NCI-H2227 (cell line): ENCODE measurements at regions not wholly inside any gene's neighbourhood (a gene's known extent, or its start where the extent isn't known, plus 50 kb on each side); places are given as distances from the start of the nearest gene placed in this dataset.
"Not testable (repeated sequence)": the region's sequence is repeated elsewhere in the genome, so short reads cannot be mapped to it uniquely, and the experiment has no call there.

ENCODE experiments used
- DNase-seq: peaks from one replicate; lab custom pipeline; 2025; ENCODE audit not compliant: unreplicated experiment; lab: John Stamatoyannopoulos, UW

DNA sequence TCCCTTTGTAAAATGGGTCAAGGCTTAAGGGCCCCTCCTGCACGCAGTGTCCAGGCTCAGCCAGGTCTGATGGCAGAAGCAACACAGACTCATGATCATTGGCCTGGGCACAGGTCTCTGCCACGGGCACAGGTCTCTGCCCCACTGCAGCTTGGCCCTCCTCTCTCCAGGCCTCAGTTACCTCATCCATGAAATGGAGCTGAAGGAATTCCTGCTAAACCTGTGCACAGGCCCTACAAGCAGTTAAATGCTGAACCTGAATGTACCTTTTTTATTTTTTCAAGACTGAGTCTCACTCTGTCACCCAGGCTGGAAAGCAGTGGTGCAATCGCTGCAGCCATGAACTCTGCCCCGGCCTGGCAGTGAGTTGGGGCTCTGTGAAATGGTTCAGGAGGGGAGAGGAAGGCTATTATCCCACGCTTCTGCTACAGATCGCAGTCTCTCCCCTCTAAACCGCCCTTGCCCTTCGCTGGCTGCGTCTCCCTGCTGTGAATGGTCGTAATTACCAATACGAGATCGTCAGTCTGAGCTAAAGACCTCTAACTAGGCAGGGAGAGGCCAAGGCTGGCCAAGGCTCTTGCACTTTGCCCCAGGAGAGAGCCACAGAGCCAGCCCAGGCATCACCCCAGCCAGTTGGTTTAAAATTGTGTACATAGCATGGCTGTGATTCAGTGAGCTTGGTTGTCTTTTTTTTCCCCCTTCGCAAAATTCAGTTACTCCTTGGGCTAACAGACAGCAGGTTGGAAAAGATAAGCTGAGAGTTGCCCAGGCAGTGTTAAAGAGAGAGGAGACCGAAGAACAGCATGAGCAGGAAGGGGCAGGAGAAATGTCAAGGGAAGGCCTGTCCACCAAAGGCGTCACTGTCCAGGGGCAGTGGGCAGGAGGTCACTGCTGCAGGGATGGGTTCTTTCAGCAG lies 93.0 kb upstream of the KCTD7 start:
- DNase-seq: peak; percentile 49

- DNase-seq: no peak
Measured at GRCh38 chr7:66537380-66537779, 91.3 kb upstream of the KCTD7 start.

GRCh38 chr7:66537876-66538275 lies 90.8 kb upstream of the KCTD7 start:
- no peak for DNase-seq

- no peak for DNase-seq
Measured at GRCh38 chr7:66539264-66539623, 89.4 kb upstream of the KCTD7 start.

GRCh38 chr7:66539902-66540375 lies 88.7 kb upstream of the KCTD7 start:
- DNase-seq: no peak

DNA sequence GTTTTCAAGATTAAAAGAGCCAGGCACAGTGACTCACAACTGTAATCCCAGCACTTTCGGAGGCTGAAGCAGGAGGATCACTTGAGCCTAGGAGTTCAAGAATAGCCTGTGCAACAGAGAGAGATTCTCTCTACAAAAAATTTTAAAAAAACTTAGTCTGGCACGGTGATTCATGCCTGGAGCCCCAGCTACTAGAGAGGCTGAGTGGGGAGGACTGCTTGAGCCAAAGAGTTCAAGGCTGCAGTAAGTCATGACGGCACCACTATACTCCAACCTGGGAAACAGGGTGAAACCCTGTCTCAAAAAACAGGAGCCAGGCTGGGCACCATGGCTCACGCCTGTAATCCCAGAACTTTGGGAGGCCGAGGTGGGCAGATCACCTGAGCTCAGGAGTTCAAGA lies 86.6 kb upstream of the KCTD7 start:
- no peak for DNase-seq

- DNase-seq: no peak
Measured at GRCh38 chr7:66542528-66543269, 86.0 kb upstream of the KCTD7 start.

- no peak for DNase-seq
Measured at GRCh38 chr7:66549466-66549865, 79.2 kb upstream of the KCTD7 start.

GRCh38 chr7:66553001-66553400 lies 75.7 kb upstream of the KCTD7 start:
- DNase-seq: no peak

DNA sequence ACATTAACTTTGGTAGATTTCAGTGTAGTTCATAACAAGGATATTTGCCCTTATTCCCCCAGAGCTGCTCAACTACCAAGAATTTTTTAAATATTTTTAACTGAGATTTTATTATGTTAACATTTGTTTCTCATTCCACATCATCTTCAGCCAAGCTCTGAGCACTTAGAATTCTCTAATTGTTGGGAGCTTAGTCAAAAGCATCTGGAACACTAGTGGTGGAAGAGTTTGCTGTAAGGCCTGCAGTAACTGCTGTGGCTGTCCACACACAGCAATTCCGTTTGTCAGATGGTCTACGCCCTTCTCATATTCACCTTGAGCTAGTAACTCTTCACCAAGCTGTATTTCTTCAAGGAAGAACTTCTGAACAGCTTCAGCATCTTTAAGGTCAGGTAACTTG lies 75.0 kb upstream of the KCTD7 start:
- DNase-seq: not testable (repeated sequence)

DNA sequence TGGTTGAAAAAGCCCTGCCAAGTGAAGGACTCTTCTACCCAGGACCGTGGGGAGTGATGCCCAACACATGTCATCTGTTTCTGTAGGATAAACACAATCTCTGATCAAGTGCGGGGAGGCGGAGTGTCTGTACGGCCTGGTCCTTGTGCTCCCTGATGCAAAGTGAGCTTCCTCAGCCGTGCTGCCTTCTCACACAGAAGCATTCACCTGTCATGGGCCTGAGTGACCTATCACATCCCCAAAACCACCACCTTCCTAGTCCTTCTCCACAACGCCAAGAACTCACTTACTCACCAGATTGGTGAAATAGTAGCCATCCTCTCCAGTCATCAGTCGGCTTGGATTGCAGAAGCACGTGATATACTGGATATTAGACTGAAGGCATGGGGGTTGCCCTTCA lies 74.4 kb upstream of the KCTD7 start:
- not testable (repeated sequence) for DNase-seq

DNA sequence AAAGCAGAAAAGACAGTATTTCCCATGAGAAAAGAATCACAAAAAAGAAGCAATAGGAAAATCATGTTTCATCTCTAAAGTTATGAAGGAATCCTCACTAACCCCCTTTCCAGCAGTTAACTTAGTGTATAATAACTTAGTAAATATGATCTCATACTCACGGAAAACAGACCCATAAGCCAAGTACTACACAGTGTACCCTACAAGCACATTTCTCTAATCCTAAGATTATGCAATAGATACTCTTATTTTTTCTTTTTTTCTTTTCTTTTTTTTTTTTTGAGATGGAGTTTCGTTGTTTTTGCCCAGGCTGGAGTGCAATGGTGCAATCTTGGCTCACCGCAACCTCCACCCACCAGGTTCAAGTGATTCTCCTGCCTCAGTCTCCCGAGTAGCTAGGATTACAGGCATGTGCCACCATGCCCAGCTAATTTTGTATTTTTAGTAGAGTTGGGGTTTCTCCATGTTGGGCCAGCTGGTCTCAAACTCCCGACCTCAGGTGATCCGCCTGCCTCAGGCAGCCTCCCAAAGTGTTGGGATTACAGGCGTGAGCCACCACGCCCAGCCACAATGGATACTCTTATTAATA lies 73.7 kb upstream of the KCTD7 start:
- DNase-seq: not testable (repeated sequence)

- DNase-seq: no peak
Measured at GRCh38 chr7:66556177-66556548, 72.5 kb upstream of the KCTD7 start.

GRCh38 chr7:66556549-66557213 lies 72.0 kb upstream of the KCTD7 start:
- DNase-seq: no peak

GRCh38 chr7:66557214-66558200 lies 71.2 kb upstream of the KCTD7 start:
- peak; percentile 73 for DNase-seq

DNA sequence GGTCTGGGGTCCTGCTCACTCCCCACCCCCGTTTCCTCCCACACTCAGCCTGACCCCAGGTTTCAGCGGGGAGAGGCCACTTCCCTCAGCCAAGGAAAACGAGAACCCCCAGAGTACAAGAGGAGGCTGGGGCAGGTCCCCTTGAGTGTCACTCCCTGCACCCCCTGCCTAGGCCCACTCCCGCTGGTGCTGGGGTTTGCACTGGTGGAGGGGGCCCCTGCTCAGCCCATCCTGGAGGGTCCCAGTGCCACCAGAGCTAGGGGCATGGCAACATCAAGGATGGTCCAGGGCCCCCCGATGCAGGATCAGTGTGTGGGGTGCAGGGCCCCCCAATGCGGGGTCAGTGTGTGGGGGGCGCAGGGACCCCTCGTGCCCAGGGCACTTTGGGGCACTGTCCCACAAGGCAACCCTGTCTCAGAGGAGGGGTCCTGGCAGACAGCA lies 70.5 kb upstream of the KCTD7 start:
- no peak for DNase-seq

GRCh38 chr7:66558660-66559465 lies 69.8 kb upstream of the KCTD7 start:
- no peak for DNase-seq

GRCh38 chr7:66564045-66564444 lies 64.6 kb upstream of the KCTD7 start:
- no peak for DNase-seq

DNA sequence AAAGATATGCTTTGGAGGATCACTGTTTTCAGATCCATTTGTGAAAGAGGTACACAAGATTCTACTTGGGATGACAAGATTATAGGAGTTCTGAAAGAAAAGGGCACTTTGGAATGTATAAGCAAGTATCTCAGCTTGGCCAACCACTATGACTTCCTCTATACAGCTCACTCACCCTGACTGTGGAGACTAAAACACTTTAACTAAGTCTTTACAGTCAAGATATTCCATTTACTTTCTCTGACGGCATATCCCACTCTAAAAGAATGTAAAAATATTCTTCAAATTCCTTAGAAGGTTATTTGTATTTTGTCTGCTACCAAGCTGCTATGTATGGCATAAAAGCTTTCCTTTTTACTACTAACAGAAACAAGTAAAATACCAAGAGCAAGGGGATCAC lies 58.5 kb upstream of the KCTD7 start:
- not testable (repeated sequence) for DNase-seq
